ENCODE measurements at regions not wholly inside any gene's neighbourhood (a gene's known extent, or its start where the extent isn't known, plus 50 kb on each side); places are given as distances from the start of the nearest gene placed in this dataset.
"Not testable (repeated sequence)": the region's sequence is repeated elsewhere in the genome, so short reads cannot be mapped to it uniquely, and the experiment has no call there.

- no peak for TF ChIP-seq CTCF (IDR thresholded peaks at IDR 0.05; ENCODE audit: insufficient read depth, low read depth, low read length, missing control alignments)
- H3K4me3 ChIP-seq (ENCODE audit: low read depth, low read length), result no peak overlapping the region
- no peak for DNase-seq (ENCODE audit: low read depth)
Observed at GRCh38 chrX:65846974-65847373, 179.5 kb downstream of the MSN start.

- TF ChIP-seq CTCF (IDR thresholded peaks at IDR 0.05; ENCODE audit: insufficient read depth, low read depth, low read length, missing control alignments), result no peak
- no peak for DNase-seq (ENCODE audit: low read depth)
- no peak overlapping the region for H3K4me3 ChIP-seq (ENCODE audit: low read depth, low read length)
Observed at GRCh38 chrX:65841263-65841662, 173.8 kb downstream of the MSN start.

GRCh38 chrX:65838674-65839073 lies 171.2 kb downstream of the MSN start:
- no peak for TF ChIP-seq CTCF (IDR thresholded peaks at IDR 0.05; ENCODE audit: insufficient read depth, low read depth, low read length, missing control alignments)
- H3K4me3 ChIP-seq (ENCODE audit: low read depth, low read length), result no peak overlapping the region

GRCh38 chrX:65837875-65838549 lies 170.6 kb downstream of the MSN start:
- no peak overlapping the region for H3K4me3 ChIP-seq (ENCODE audit: low read depth, low read length)
- DNase-seq (ENCODE audit: low read depth), result no peak
- no peak for TF ChIP-seq CTCF (IDR thresholded peaks at IDR 0.05; ENCODE audit: insufficient read depth, low read depth, low read length, missing control alignments)

More at GRCh38 chrX:65838674-65839073, 171.2 kb downstream of the MSN start:
- no peak for DNase-seq (ENCODE audit: low read depth)

- no peak for DNase-seq (ENCODE audit: low read depth)
- TF ChIP-seq CTCF (IDR thresholded peaks at IDR 0.05; ENCODE audit: insufficient read depth, low read depth, low read length, missing control alignments), result no peak
- H3K4me3 ChIP-seq (ENCODE audit: low read depth, low read length), result no peak overlapping the region
Observed at GRCh38 chrX:65831268-65831667, 163.8 kb downstream of the MSN start.

- no peak for TF ChIP-seq CTCF (IDR thresholded peaks at IDR 0.05; ENCODE audit: insufficient read depth, low read depth, low read length, missing control alignments)
- H3K4me3 ChIP-seq (ENCODE audit: low read depth, low read length), result no peak overlapping the region
- DNase-seq (ENCODE audit: low read depth), result no peak
Observed at GRCh38 chrX:65828599-65828998, 161.1 kb downstream of the MSN start.

- H3K4me3 ChIP-seq (ENCODE audit: low read depth, low read length); DNase-seq (ENCODE audit: low read depth): not testable (repeated sequence)
Observed at GRCh38 chrX:65825226-65825625, 157.8 kb downstream of the MSN start.
